SK-N-MC (cell line): ENCODE measurements at regions not wholly inside any gene's neighbourhood (a gene's known extent, or its start where the extent isn't known, plus 50 kb on each side); places are given as distances from the start of the nearest gene placed in this dataset.

ENCODE experiments used
- EZH2 ChIP-seq: fragments of 200-600 bp; sonication (generic); IDR thresholded peaks from one replicate; pipeline ENCODE4 v1.6.1; 2017; ENCODE audit warnings: antibody characterized with exemption
- FOXP2 ChIP-seq: optimal IDR thresholded peaks from 2 replicates; pipeline ENCODE3; 2011; ENCODE audit warnings: mild to moderate bottlenecking, moderate library complexity; ENCODE audit not compliant: insufficient read depth; ENCODE audit errors: extremely low read length, control extremely low read depth
- POLR2AphosphoS5 ChIP-seq: IDR thresholded peaks from 2 replicates; pipeline ENCODE4 v1.6.1; 2012; ENCODE audit warnings: mild to moderate bottlenecking, low read depth, low read length, borderline replicate concordance

GRCh38 chr1:58852731-58853485 lies 69.1 kb upstream of the JUN start:
- TF ChIP-seq FOXP2 (no peak), POLR2AphosphoS5 (no peak), EZH2 (no peak)
